ENCODE measurements at regions not wholly inside any gene's neighbourhood (a gene's known extent, or its start where the extent isn't known, plus 50 kb on each side); places are given as distances from the start of the nearest gene placed in this dataset.

- Histone ChIP-seq H3K36me3 (ENCODE audit: low read depth, missing control alignments) (no peaks in the 10 kb centered on the region), H3K9me3 (no peaks in the 10 kb centered on the region), H3K4me1 (no peaks in the 10 kb centered on the region), H3K27me3 (no peaks in the 10 kb centered on the region), H3K4me3 (no peak overlapping the region), H3K27ac (no peak overlapping the region)
- TF ChIP-seq POLR2A (IDR thresholded peaks at IDR 0.05) (no peak), CTCF (IDR thresholded peaks at IDR 0.05) (peak in 1 of 3 experiments; percentile 10)
- WGBS, 2 donors = 66 to 75% methylated on average over 3 of the region's 3 CpGs
- intact Hi-C loops (cut with DNase I; ENCODE audit: low total_unique reads) = no loop called here
- DNase-seq = no peak
Observed at GRCh38 chr4:176964116-176964691, 171.5 kb upstream of the VEGFC start.

- no peak for DNase-seq
- no peak overlapping the region for H3K27ac ChIP-seq
- no peaks in the 10 kb centered on the region for H3K27me3 ChIP-seq
- intact Hi-C loops (cut with DNase I; ENCODE audit: low total_unique reads) = no loop called here
- no peaks in the 10 kb centered on the region for H3K36me3 ChIP-seq (ENCODE audit: low read depth, missing control alignments)
- TF ChIP-seq POLR2A (IDR thresholded peaks at IDR 0.05) = no peak
- no peak for TF ChIP-seq CTCF (IDR thresholded peaks at IDR 0.05)
- no peak overlapping the region for H3K4me3 ChIP-seq
- no peaks in the 10 kb centered on the region for H3K4me1 ChIP-seq
- 49 to 59% methylated on average over 3 of the region's 3 CpGs for WGBS, 2 donors
- H3K9me3 ChIP-seq = no peaks in the 10 kb centered on the region
Observed at GRCh38 chr4:176967586-176967985, 174.9 kb upstream of the VEGFC start.

GRCh38 chr4:176968094-176968493 lies 175.4 kb upstream of the VEGFC start:
- Histone ChIP-seq H3K9me3 (no peaks in the 10 kb centered on the region), H3K27ac (no peak overlapping the region), H3K4me1 (no peaks in the 10 kb centered on the region), H3K4me3 (no peak overlapping the region), H3K27me3 (no peaks in the 10 kb centered on the region), H3K36me3 (ENCODE audit: low read depth, missing control alignments) (no peaks in the 10 kb centered on the region)
- 62 to 64% methylated on average over 1 of the region's 1 CpG for WGBS, 2 donors
- DNase-seq = no peak
- intact Hi-C loops (cut with DNase I; ENCODE audit: low total_unique reads) = no loop called here
- TF ChIP-seq CTCF (IDR thresholded peaks at IDR 0.05) (no peak), POLR2A (IDR thresholded peaks at IDR 0.05) (no peak)

GRCh38 chr4:176969011-176969410 lies 176.3 kb upstream of the VEGFC start:
- no peak overlapping the region for H3K4me3 ChIP-seq
- intact Hi-C loops (cut with DNase I; ENCODE audit: low total_unique reads) = no loop called here
- no peaks in the 10 kb centered on the region for H3K9me3 ChIP-seq
- DNase-seq = no peak
- H3K27me3 ChIP-seq = no peaks in the 10 kb centered on the region
- WGBS, 2 donors = 86 to 88% methylated on average over 2 of the region's 2 CpGs
- TF ChIP-seq CTCF (IDR thresholded peaks at IDR 0.05) (no peak), POLR2A (IDR thresholded peaks at IDR 0.05) (no peak)
- H3K4me1 ChIP-seq = no peaks in the 10 kb centered on the region
- H3K27ac ChIP-seq = no peak overlapping the region
- no peaks in the 10 kb centered on the region for H3K36me3 ChIP-seq (ENCODE audit: low read depth, missing control alignments)

GRCh38 chr4:176970853-176971252 lies 178.1 kb upstream of the VEGFC start:
- Histone ChIP-seq H3K9me3 (no peaks in the 10 kb centered on the region), H3K4me3 (no peak overlapping the region), H3K27ac (no peak overlapping the region), H3K27me3 (no peaks in the 10 kb centered on the region), H3K4me1 (no peaks in the 10 kb centered on the region), H3K36me3 (ENCODE audit: low read depth, missing control alignments) (no peaks in the 10 kb centered on the region)
- intact Hi-C loops (cut with DNase I; ENCODE audit: low total_unique reads) = no loop called here
- TF ChIP-seq CTCF (IDR thresholded peaks at IDR 0.05) (no peak), POLR2A (IDR thresholded peaks at IDR 0.05) (no peak)
- WGBS, 2 donors = 73 to 84% methylated on average over 4 of the region's 4 CpGs
- DNase-seq = no peak

All from testis (tissue), 2 donors.